ENCODE measurements at regions not wholly inside any gene's neighbourhood (a gene's known extent, or its start where the extent isn't known, plus 50 kb on each side); places are given as distances from the start of the nearest gene placed in this dataset.
"Not testable (repeated sequence)": the region's sequence is repeated elsewhere in the genome, so short reads cannot be mapped to it uniquely, and the experiment has no call there.

DNA sequence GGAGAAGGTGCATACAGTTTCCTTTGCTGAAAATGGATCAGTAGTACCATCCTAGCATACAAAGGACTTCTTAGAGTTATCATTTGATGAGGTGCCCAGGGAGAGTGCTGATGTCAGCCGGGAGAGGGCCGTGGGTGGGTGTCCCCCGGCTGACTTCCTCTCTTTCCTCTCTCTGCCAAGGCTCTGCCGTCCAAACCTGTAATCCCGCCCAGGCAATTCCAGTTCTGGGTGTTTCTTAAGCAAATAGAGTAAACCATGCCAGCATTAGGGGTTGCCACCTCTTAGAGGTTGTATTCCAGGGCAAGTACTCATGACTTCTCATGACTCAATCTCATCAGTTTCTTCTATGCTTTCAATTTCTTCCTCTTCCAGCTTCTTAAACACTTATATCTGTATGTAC lies 117.2 kb downstream of the GATA6 start:
- H3K4me3 ChIP-seq (ENCODE audit: low read depth, low read length), result no peak overlapping the region

DNA sequence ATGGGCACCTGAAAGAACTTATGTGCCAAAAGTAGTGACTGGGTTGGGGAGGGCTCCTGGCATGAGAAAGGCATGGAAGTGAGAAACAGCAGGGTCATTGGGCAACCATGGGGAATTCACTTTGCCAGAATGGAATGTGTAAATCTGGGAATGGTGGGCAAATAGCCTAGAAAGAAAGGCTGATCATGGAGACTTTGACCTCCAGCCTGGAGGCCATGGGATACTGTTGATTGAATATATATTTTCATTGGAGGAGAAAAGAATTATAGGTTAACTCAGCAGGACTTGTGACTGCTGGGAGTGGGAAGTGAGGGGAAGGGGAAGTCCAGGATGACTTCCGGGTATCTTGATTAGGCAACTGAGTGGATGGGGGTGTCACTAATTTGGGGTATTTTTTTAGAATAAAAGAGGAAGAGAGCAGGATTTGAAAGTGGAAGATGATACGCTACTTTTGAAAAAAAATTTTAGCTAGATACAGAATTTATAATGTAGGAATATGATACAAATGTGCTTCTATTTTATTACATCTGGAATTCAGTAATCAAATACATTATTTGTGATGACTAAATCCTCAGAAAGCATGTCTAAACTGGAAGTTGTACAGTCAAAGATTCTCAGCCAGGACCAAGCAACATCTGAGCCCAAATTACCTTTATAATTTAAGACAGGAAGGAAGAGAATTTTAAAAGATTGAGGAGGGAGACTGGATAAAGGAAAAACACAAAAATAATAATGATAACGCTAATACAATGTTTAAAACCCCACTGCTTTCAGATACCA lies 116.2 kb downstream of the GATA6 start:
- TF ChIP-seq, protein P1, sequence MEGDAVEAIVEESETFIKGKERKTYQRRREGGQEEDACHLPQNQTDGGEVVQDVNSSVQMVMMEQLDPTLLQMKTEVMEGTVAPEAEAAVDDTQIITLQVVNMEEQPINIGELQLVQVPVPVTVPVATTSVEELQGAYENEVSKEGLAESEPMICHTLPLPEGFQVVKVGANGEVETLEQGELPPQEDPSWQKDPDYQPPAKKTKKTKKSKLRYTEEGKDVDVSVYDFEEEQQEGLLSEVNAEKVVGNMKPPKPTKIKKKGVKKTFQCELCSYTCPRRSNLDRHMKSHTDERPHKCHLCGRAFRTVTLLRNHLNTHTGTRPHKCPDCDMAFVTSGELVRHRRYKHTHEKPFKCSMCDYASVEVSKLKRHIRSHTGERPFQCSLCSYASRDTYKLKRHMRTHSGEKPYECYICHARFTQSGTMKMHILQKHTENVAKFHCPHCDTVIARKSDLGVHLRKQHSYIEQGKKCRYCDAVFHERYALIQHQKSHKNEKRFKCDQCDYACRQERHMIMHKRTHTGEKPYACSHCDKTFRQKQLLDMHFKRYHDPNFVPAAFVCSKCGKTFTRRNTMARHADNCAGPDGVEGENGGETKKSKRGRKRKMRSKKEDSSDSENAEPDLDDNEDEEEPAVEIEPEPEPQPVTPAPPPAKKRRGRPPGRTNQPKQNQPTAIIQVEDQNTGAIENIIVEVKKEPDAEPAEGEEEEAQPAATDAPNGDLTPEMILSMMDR (IDR thresholded peaks at IDR 0.05; ENCODE audit: borderline replicate concordance, insufficient read depth, low read depth, low read length), result no peak
- no peak overlapping the region for H3K4me3 ChIP-seq (ENCODE audit: low read depth, low read length)

More for the DNA sequence above, 117.2 kb downstream of the GATA6 start:
- TF ChIP-seq, protein P1 (IDR thresholded peaks at IDR 0.05; ENCODE audit: borderline replicate concordance, insufficient read depth, low read depth, low read length), result no peak

DNA sequence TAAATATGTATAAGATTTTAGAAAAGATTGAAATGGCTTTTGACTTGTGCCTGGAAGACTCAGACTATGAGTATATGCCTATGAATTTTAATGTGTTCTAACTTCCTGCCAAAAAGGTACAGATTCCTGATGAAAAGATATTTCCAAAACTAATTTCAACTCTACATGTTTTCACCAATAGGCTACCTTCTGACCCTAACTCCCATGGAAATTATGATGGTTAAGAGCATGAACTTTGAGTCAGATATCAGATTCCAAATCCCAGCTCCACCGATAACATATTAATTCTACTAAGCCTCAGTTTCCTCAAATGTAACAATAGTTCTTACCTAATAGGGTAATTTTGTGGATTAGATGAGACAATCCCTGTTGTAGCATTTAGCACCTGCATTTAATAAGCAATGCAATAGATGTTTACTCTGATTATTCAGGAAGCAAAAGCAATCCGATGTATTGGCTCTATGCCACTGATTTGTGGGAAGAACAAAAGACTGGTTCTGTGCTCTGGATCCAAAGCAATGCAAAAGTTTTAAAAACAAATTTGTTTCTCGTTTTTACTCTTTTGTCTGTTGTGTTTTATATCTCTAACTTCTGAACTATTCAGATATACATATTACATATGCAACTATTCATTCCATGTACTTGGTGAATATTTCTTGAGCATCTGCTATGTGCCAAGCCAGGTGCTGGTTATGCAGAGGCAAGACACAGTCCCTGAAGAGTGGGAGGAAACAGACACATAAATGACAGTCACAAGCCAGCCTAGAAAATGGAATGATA lies 115.4 kb downstream of the GATA6 start:
- H3K4me3 ChIP-seq (ENCODE audit: low read depth, low read length), result no peak overlapping the region
- TF ChIP-seq, protein P1 (IDR thresholded peaks at IDR 0.05; ENCODE audit: borderline replicate concordance, insufficient read depth, low read depth, low read length), result no peak

GRCh38 chr18:22283855-22284254 lies 114.5 kb downstream of the GATA6 start:
- not testable (repeated sequence) for H3K4me3 ChIP-seq (ENCODE audit: low read depth, low read length)

DNA sequence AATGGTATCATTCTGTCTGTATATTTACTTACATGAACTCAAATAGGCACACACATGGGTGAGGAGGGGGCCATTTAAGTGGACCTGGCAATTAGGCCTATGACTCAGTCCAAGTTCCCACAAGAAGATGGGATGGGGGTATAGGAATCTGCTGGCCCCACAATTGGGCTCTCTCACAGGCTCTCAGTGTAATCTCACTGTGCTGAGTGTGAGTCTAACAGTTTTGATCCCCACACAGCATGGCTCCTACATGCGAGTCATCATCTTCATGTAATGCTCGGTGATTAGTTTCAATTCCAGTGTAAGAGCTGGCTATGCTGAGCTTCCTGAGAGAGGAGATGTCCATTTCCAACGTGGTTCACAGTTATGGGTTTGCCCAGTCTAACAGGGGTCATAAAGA lies 114.0 kb downstream of the GATA6 start:
- H3K4me3 ChIP-seq (ENCODE audit: low read depth, low read length), result no peak overlapping the region
- TF ChIP-seq, protein P1 (IDR thresholded peaks at IDR 0.05; ENCODE audit: borderline replicate concordance, insufficient read depth, low read depth, low read length), result no peak

DNA sequence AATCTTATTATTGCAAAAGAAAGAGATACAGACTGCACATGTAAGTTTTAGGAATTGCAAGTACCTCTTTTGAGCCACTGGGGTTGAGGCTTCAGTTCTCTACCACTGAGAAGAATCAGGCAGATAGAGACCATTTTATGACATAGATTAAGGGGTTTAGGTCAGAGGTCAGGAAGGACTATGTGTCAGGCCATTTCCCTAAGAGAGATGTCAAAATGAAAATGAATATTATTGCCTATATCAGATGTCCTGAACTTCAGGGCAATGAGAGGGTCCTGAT lies 113.7 kb downstream of the GATA6 start:
- TF ChIP-seq, protein P1 (IDR thresholded peaks at IDR 0.05; ENCODE audit: borderline replicate concordance, insufficient read depth, low read depth, low read length), result no peak
- no peak overlapping the region for H3K4me3 ChIP-seq (ENCODE audit: low read depth, low read length)

GRCh38 chr18:22282311-22283115 lies 113.1 kb downstream of the GATA6 start:
- H3K4me3 ChIP-seq (ENCODE audit: low read depth, low read length), result no peak overlapping the region
- TF ChIP-seq, protein P1 (IDR thresholded peaks at IDR 0.05; ENCODE audit: borderline replicate concordance, insufficient read depth, low read depth, low read length), result no peak
